GM21367 (cell line): ENCODE measurements at regions not wholly inside any gene's neighbourhood (a gene's known extent, or its start where the extent isn't known, plus 50 kb on each side); places are given as distances from the start of the nearest gene placed in this dataset.
A peak's percentile ranks its signal among the peaks of the same experiment; 100 is the strongest.

Experiments
- ATAC-seq: cut with Tn5 transposase; IDR thresholded peaks from one replicate; pipeline ENCODE4 v1.9.1; 2021; ENCODE audit not compliant: unreplicated experiment

DNA sequence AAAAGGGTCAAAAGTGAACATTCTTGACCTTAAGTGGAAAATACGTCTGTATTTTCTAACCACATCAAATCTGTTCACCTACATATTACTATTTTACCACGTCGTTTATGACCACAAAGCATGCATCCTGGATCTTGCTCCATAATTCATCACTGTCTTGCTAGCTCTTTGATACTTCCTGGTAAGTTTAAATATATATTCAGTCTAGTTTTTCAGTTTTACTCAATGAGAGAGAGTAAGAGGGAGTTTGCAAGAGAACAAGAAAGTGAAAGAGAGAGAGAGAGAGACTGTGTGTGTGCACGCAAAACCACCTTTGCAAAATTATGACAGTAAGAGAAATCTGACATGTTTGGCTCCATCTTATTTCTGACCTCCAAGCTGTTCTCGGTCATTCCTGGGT, 173.7 kb upstream of the GALNTL6 start:
- peak; percentile 92 for ATAC-seq

DNA sequence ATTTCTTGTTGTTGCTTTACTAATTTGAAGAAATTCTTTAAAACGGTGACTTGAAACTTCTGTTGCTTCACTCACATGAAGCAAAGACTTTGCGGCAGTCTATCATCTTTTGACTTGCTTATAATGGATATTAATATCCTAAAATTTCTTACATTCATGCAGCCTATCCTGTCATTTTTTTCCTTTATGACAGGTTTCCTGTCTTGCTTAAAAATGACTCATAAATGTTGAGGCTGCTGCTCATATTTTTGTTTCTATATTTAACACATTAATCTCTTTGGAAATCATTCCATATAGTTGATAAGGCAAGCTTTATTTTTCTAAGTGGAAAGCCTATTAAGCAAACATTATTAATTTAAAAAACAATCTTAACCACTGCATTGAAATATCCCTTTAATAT, 176.6 kb upstream of the GALNTL6 start:
- ATAC-seq = no peak

DNA sequence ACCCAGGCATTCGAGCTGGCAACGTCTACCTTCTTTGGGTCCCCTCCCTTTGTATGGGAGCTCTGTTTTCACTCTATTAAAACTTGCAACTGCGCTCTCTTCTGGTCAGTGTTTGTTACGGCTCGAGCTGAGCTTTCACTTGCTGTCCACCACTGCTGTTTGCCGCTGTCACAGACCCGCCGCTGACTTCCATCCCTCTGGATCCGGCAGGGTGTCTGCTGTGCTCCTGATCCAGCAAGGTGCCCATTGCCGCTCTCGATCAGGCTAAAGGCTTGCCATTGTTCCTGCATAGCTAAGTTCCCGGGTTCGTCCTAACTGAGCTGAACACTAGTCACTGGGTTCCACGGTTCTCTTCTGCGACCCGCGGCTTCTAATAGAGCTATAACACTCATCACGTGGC, 183.5 kb upstream of the GALNTL6 start:
- ATAC-seq = no peak

DNA sequence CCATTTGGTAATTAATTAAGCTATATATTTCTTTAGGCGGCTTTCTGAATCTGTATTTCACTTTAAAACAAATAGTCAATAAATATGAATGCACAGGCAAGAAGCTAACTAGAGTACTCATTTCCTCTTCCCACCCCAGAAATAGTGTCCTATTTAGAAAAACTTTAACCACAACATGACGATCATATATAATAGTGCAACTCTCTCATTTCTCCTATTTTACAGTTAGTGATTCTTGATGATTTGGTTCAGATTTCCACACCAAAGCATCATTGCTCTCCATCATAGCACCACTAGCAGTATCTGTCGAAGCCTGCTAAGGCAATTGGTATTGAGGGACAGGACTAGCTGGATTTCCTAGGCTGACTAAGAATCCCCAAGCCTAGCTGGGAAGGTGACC, 184.0 kb upstream of the GALNTL6 start:
- peak; percentile 94 for ATAC-seq

DNA sequence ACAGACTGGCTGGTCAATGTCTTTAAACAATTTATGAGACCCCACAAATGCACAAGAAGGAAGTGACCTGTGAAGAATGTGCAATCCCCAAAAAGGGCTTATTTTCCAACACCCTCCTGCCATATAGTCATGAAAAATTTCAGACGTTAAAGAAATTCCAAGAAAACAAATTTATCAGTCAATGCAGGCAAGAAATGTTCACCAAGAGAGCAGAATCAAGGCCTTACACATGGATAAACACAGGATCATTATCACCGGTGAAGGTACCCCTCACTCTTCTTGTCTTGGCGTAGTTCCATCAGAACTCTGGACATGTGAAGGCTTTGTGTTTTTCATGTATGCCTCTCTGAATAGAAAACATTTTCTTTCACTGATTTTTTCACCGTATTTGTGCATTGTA, 186.7 kb upstream of the GALNTL6 start:
- ATAC-seq = no peak

DNA sequence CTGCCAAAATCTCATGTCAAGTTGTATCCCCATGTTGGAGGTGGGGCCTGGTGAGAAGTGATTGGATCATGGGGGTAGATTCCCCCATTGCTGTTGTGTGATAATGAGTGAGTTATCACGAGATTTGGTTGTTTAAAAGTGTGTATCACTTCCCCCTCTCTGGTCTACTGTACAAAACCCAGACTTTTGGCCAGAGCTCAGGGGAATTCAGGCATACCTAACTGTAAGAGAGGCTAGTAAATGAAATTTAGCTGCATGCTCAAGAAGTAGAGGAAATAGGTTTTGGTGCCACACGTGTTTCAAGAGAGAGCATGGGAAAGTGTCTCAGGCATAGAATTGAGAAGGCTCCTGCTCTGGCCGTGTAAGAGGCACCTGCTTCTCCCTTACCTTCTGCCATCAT, 190.5 kb upstream of the GALNTL6 start:
- ATAC-seq = no peak

DNA sequence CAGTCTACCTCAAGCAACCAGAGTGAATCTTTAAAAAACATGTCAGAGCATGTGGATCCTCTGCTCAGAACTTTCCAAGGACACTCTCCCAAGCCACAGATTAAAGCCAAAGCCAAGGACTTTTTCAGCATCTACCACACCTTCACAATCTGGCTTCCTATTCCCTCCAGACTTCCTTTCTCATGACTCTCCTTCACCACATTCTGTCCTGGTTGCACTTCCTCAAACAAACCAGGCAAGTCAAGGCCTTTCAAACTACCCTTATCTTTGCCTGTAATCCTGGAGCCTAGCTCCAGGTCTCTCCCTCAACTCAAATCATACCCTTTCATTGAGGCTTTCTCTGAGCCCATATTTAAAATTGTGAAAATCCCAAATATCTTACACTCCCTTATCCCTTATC, 191.6 kb upstream of the GALNTL6 start:
- no peak for ATAC-seq

DNA sequence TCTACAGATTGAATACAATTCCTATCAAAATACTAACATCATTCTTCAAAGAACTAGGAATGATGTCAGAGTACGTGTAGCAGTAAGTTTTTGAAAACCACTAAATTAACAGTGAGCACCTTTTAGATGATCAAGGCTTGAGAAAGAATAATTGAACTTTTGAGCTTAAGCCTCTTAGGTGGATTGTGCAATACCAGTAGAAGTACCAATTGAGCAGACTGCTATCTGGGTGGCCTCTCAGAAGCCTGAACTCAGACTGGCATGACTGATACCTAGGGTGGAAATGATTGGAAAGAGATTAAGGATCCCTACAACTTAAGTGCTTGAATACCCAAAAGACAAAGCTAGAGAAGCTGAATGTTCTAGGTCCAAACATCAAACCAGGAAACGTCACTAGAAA, 200.3 kb upstream of the GALNTL6 start:
- ATAC-seq = no peak

DNA sequence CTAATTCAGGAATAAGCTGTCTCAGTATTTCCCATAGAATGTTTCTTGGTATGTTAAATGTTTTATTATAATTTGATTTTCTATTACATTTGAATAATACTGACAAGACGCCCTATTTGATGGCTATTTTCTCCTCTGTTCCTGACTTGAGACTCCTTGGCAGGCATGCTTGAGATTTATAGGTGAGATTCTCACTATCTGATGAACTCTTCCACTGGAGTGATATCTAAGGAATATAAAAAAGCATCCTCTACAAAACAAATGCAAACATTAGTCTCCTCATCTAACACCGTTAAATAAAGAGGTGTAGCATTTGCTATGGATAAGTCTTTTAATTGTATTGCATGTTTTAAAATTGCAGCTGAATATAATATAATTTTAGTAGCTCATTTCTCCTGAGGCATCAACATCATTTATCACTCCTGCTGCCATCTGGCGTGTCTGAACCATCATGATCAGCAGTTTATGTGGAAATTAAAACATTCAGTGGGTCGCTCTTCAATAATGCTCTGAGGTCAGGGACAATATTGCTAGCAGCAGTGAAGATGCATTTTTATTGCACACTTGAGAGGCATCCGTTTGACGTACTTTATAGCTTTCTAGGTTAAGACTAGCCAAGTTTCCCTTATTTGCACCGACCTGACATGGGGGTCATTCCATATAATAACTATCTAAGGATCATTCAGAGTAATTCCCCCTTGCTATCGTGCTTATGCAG, 210.4 kb upstream of the GALNTL6 start:
- no peak for ATAC-seq

DNA sequence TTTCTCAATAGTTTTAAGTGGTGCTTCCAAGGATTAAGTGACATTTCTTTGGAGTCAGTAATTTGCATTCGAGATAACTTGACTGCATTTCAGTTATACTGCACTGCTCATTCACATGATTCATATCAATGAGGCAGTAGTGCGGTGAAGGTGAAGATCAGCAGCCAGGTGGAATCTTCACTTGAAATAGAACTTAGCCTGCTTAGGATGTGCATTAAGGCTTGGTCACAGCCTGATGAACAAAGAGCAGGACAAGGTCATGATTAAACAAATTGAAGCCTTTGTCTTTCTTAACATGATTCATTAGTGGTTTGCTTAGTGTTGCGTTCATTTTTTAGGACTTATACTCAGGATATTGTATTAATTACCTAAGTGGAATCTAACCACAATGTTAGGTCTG, 212.1 kb upstream of the GALNTL6 start:
- no peak for ATAC-seq

DNA sequence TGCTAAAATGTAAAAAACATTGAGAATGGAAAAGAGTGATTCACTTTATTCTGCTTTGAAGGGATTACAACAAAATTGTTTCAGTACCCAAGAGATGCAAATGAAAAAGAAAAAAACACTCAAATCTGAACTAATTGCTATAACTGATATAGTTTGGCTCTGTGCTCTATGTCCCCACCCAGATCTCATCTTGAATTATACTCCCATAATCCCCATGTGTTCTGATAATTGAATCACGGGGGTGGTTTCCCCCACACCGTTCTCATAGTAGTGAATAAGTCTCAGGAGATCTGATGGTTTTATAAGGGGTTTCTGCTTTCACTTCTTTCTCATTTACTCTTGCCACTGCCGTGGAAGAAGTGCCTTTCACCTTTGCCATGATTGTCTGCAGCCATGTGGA, 213.6 kb upstream of the GALNTL6 start:
- no peak for ATAC-seq

DNA sequence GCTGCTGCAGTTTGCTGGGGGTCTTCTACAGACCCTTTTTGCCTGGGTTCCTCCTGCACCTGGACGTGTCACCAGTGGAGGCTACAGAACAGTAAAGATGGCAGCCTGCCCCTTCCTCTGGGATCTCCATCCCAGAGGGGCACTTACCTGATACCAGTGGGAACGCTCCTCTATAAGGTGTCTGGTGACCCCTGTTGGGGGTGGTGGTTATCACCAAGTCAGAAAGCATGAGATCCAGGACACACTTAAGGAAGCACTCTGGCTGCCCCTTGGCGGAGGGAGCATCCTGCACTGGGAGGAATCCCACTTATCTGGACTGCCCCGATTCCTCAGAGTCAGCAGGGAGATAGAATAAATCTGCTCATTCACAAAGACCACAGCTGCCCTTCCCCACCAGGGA, 218.9 kb upstream of the GALNTL6 start:
- ATAC-seq = no peak

DNA sequence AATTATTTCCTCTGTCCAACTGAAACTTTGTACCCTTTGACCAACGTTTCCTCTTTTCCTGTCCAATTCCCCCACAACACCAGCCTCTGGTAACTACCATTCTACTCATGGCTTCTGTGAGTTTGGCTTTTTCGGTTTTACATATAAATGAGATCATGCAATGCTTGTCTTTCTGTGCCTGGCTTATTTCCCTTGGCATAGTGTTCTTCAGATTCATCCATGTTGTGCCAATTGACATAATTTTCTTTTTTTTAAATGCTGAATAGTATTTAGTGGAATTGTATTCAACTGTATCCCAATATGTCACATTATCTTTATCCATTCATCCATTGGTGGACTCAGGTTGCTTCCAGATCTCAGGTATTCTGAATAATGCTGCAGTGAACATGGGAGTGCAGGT, 222.5 kb upstream of the GALNTL6 start:
- no peak for ATAC-seq

DNA sequence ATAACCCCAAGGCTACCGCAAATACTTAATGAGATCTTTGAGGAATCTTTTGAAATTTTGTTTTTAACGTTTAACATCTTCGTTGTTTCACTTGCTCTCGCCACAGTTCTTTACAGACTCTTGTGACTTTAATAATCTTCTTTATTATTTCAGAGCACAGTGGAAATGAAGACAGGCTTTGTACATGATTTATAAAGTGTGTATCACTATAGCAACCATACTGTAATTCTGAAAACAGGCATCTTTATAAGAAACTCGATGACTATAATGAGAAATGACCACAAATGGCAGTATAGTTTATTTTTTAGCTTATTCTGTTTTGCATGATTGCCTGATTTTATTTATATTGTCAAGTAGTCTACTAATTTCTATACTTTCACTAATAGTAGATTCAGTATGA, 224.4 kb upstream of the GALNTL6 start:
- no peak for ATAC-seq

DNA sequence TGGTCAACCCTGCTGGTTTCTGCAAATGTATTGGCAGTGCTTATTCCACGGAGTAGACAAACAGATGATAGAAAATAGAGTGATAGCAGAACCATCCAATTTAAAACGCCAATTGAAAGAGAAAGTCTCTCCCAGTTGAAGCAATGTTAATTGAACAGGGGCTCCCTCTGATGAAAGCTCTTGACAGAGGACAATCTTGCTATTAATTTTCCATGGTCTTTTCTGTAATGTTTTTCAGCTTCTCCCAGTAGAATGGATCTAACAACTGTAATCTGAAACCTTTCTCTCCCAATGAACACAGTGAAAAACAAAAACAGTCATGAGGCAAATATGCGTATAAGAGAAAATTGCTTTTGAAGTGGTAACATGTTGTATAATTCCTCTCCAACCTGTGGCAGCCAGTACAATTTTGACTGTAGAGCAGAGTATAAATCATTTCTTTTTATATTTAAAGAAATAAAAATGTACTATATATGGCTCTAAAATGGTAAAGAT, 225.1 kb upstream of the GALNTL6 start:
- no peak for ATAC-seq

DNA sequence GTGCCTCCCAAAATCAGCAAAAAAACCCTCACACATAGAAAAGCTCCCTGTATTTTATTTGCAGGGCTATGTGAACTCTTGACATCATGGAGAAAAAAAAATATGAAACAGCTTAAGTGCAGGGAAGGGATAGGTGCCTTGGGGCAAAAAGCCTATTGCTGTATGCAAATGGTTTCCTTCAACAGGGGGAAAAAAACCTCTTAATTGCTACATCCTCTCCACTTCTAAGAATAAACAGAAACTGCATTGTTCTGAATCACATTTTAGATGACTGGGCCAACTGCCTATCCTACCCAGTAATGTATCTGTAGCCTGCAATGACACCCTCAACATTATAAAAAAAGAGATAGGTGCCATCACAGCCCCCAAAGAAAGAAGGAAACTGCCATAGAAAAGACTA, 229.4 kb upstream of the GALNTL6 start:
- ATAC-seq = peak; percentile 46

DNA sequence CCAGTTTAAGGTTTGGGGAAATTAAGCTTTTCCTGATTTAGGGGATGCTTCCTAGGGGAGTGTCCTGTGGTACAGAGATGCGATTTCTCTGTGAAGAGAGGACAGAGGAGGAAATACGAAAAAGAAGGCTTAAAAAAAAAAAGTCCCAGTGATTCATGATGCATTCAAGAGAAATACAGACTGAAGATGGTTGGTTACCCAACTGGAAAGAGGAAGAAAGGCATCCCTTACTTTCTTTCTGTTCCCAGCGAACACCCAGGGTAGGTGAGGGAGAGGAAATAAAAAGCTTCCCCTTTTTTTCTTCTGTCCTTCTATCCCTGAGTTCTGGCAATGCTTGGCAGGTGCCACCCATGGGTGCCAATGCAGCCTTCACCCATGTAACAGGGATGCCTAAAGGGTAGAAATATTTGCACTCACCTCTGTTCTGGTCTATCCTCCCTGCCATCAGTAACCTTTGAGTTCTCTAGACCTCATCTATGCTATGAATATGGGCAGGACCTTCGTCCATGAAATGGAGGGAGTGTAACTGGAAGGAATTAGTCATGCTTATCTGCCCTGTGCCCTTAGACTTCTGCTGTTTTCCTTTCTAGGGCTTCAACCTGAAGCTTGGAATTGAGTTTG, 230.1 kb upstream of the GALNTL6 start:
- peak; percentile 50 for ATAC-seq

DNA sequence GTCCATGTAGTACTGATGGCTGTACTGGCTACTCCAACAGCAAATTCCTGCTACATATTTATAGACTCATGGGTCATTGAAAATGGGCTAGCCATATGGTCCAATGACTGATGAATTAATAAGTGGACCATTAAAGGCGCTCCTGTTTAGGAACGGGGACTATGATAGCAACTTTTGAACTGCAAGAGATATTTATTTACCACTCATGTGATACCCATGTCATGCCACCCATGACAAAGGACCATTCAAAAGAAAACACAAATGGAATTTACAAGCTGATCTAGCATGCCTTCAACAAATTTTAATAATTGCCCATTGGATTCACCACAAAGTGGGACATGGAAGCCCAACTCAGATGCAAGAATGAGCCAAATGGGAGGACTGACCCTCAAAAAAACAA, 240.0 kb upstream of the GALNTL6 start:
- ATAC-seq = no peak

DNA sequence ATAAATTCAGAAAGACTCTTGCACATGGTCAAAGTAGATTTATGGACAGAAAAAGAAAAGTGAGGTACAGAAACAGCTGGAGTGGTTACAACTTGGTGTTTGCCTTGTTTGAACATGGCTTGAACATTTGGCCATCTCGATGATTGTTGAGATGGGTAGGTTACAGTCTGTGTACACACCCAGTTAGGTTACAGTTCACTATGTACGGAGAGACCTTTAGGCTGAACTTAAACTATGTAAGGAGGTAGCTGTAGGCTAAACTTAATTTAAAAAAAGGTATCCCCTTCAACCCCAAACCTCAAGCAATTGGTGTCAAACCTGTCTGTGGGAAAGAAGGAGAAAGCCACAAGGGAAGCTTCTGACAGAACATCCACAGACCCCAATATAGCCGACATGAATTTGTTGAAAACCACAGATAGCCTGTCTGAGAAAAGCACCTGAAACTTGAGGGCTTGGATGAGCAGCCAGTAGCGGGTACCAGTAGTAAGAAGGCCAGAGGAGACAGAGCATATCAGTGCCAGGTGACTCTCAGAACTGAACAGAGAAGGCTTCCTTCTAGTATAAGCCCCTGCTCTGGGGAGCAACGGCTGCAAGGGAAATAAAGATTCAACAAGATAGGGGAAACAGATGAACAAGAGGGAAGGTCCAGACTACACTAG, 247.9 kb upstream of the GALNTL6 start:
- ATAC-seq = peak; percentile 82

DNA sequence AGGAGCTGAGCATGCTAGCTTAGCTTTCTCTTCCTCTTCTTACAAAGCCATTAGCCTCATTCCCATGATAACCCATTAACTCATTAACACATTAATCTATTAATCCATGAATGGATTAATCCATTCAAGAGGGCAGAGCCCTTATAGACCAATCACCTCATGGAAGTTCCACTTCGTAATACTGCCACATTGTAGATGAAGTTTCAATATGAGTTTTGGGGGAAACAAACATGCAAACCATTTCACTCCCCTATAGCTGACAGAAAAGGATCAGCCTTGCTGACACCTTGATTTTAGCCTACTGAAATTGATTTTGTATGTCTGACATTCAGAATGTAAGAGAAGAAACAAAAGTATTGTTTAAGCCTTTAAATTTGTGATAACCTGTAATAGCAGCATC, 251.8 kb upstream of the GALNTL6 start:
- ATAC-seq = no peak

DNA sequence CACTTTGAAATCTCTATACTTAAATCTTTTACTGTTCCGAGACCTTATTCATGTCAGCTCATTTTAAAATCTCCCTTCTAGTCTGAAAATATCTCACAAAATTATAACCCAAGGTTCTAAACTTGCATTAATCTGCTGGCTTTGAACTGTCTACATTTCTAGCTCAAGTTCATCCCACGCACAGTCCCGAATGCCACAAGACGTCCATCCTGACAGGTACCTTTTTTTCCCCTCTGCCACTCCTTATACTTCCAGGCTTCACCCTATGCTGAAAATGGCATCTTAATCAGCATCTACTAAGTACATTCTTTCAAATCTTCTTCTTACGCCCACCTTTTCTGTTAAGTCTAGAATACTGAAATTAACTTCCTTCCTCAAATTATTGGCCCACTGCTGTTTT, 259.2 kb upstream of the GALNTL6 start:
- ATAC-seq = no peak

DNA sequence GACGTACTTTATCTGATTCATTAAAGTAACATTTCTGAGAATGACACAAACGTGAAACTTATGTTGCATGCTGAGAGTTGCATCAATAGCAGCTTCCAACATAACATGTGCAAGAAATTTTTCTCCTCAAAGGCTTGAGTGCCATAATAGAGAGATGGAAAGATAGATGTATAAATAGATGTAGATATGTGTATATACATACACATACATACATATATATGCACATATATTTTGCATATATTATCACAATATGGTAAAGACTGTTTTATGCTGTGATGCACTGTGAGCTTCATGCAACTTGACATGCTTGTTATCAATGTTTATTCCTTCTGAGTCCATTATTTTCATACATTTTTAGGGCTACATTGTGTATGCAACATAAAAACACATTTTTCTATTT, 270.6 kb upstream of the GALNTL6 start:
- ATAC-seq = no peak
